ENCODE measurements at regions not wholly inside any gene's neighbourhood (a gene's known extent, or its start where the extent isn't known, plus 50 kb on each side); places are given as distances from the start of the nearest gene placed in this dataset.

DNA sequence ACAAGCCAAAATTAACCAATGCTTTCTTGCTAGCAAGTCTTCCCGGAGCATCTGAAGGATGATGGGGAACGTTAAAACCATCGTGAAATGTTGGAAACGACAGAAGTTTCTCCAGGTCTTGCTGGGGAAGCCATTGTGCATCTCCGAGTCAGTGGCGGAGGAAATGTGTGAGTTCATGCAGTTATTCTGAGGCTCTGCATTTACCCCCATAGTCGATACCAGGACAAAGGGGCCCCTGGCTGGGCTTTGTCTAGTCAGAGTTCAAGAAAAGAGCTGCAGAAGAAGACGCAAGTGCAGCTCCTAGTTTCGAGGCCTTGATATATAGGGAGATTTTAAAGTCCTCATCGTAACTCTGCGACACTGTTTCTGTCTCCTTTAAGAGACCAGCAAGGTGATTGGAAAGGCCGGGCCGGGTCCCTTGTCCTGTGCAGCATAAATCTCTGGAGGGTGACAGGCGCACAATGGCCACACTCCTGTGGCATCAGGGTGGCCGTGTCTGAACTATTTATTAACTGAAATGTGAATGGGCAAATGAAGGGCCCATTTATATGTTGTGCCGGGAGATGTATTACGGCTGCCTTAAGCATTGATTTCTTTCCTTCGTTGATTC, 172.0 kb downstream of the TEX29 start:
- TF ChIP-seq, protein P1, sequence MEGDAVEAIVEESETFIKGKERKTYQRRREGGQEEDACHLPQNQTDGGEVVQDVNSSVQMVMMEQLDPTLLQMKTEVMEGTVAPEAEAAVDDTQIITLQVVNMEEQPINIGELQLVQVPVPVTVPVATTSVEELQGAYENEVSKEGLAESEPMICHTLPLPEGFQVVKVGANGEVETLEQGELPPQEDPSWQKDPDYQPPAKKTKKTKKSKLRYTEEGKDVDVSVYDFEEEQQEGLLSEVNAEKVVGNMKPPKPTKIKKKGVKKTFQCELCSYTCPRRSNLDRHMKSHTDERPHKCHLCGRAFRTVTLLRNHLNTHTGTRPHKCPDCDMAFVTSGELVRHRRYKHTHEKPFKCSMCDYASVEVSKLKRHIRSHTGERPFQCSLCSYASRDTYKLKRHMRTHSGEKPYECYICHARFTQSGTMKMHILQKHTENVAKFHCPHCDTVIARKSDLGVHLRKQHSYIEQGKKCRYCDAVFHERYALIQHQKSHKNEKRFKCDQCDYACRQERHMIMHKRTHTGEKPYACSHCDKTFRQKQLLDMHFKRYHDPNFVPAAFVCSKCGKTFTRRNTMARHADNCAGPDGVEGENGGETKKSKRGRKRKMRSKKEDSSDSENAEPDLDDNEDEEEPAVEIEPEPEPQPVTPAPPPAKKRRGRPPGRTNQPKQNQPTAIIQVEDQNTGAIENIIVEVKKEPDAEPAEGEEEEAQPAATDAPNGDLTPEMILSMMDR (IDR thresholded peaks at IDR 0.05; ENCODE audit: low read length): no peak
- no peak for TF ChIP-seq EZH2phosphoT487 (IDR thresholded peaks at IDR 0.05; ENCODE audit: low read length)
- TF ChIP-seq EZH2 (optimal IDR thresholded peaks at IDR 0.05; ENCODE audit: low read depth, low read length): no peak
